ENCODE measurements at regions not wholly inside any gene's neighbourhood (a gene's known extent, or its start where the extent isn't known, plus 50 kb on each side); places are given as distances from the start of the nearest gene placed in this dataset.

DNA sequence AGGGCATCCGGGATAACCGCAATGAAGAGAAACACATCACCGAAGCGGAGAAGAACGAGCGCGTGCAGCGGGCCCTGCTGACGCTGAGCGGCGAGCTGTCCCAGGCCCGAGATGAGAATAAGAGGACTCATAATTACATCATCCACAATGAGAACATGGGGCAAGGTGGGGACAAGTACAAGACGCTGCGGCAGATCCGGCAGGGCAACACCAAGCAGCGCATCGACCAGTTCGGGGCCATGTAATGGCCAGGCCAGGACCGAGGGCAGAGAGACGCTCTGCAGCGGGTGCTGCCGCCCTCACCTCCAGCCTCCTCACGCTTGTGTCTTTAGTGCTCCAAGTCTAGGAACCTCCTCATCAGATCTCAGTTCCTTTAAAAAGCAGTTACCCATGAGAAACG lies 863.7 kb upstream of the ALCAM start:
- Mint-ChIP-seq H3K4me3 (ENCODE audit: unreplicated experiment) (no peak overlapping the region), H3K27ac (ENCODE audit: unreplicated experiment) (no peak overlapping the region), H3K9me3 (ENCODE audit: unreplicated experiment) (no peaks in the 10 kb centered on the region), H3K36me3 (ENCODE audit: insufficient read depth, unreplicated experiment) (no peaks in the 10 kb centered on the region), H3K4me1 (ENCODE audit: low read depth, unreplicated experiment) (no peaks in the 10 kb centered on the region), H3K27me3 (ENCODE audit: insufficient read depth, unreplicated experiment) (no peaks in the 10 kb centered on the region)
- no peaks in the 10 kb centered on the region for H3K4me1 ChIP-seq
- H3K27me3 ChIP-seq (replicated peaks; ENCODE audit: control insufficient read depth, insufficient read depth, low read length), result no peaks in the 10 kb centered on the region
- DNase-seq, result no peak
- H3K4me3 ChIP-seq (ENCODE audit: low read depth, low read length), result no peak overlapping the region
- ChIA-PET POLR2A (no interaction called here), CTCF (no interaction called here)
- intact Hi-C loops (cut with micrococcal nuclease; ENCODE audit: unreplicated experiment), result no loop called here
- TF ChIP-seq CTCF (IDR thresholded peaks at IDR 0.05; ENCODE audit: insufficient read depth in 1 of 2, low read depth in 1 of 2, low read length in 1 of 2, severe bottlenecking in 1 of 2, unreplicated experiment in 1 of 2), result no peak
- no peaks in the 10 kb centered on the region for H3K36me3 ChIP-seq (ENCODE audit: control insufficient read depth, insufficient read depth, low read length)
- no peaks in the 10 kb centered on the region for H3K9me3 ChIP-seq
- BruUV-seq (replicated peaks), result no TSS peak

DNA sequence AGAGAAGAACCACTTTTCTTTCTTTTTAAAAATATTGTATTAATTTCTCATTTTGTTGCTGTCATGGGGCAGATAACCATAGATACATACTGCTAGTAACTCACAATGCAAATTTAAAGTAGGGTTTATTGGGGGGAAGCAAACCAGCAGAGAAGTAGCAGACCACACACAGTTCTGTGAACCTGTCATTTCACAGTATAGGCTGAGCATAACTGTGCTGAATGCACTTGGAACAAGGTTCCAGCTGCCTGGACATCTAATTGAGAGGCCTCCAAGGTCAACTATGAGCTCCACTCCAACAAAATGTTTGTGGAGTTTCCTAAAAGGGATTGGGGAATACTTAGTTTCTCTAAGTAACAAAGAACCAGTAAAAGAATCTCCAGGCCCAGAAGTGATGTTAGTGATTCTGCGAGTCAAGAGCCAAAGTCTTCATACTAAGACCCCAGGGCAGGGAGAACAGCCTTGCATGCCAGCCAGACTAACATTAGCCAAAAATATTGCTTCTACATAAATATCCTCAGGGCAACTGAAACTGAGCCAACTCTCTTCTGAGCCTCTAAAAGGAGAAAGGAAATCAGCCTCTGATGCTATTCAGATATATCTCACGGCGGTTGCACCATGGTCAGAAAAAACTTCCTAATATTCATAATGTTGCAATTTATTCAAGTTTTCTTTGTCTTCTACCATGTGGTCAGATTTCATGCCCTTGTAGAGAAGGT lies 856.4 kb upstream of the ALCAM start:
- Mint-ChIP-seq H3K27me3 (ENCODE audit: insufficient read depth, unreplicated experiment) (no peaks in the 10 kb centered on the region), H3K9me3 (ENCODE audit: unreplicated experiment) (no peaks in the 10 kb centered on the region), H3K4me3 (ENCODE audit: unreplicated experiment) (no peak overlapping the region), H3K27ac (ENCODE audit: unreplicated experiment) (no peak overlapping the region), H3K36me3 (ENCODE audit: insufficient read depth, unreplicated experiment) (no peaks in the 10 kb centered on the region), H3K4me1 (ENCODE audit: low read depth, unreplicated experiment) (no peaks in the 10 kb centered on the region)
- no TSS peak for BruUV-seq (replicated peaks)
- intact Hi-C loops (cut with micrococcal nuclease; ENCODE audit: unreplicated experiment), result no loop called here
- POLR2A ChIA-PET, result no interaction called here
- DNase-seq, result no peak
- Histone ChIP-seq H3K9me3 (no peaks in the 10 kb centered on the region), H3K4me3 (ENCODE audit: low read depth, low read length) (no peak overlapping the region), H3K4me1 (no peaks in the 10 kb centered on the region), H3K36me3 (ENCODE audit: control insufficient read depth, insufficient read depth, low read length) (no peaks in the 10 kb centered on the region), H3K27me3 (replicated peaks; ENCODE audit: control insufficient read depth, insufficient read depth, low read length) (no peaks in the 10 kb centered on the region)
- CTCF ChIA-PET, result no interaction called here
- no peak for TF ChIP-seq CTCF (IDR thresholded peaks at IDR 0.05; ENCODE audit: insufficient read depth in 1 of 2, low read depth in 1 of 2, low read length in 1 of 2, severe bottlenecking in 1 of 2, unreplicated experiment in 1 of 2)

DNA sequence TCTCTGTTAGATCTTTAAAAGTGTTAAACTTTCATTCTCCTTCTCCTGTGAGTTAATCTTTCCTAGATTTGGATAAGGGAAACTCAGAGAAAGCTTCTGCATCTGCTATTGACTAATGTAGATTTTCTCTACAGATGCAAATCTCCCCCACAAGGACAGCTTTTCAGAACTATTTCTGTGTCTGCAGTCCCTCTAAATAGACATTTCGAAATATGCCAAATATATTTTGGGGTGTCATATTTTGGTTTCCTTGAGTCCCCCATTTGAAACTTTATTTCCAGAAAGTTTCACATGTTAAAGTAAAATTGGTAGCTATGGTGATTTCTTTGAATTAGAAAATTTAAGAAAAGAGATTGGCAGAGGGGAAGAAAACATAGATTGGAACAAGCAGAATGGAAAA lies 852.3 kb upstream of the ALCAM start:
- H3K4me1 ChIP-seq, result no peaks in the 10 kb centered on the region
- Mint-ChIP-seq H3K27me3 (ENCODE audit: insufficient read depth, unreplicated experiment) (no peaks in the 10 kb centered on the region), H3K4me3 (ENCODE audit: unreplicated experiment) (no peak overlapping the region), H3K36me3 (ENCODE audit: insufficient read depth, unreplicated experiment) (no peaks in the 10 kb centered on the region), H3K27ac (ENCODE audit: unreplicated experiment) (no peak overlapping the region), H3K9me3 (ENCODE audit: unreplicated experiment) (no peaks in the 10 kb centered on the region), H3K4me1 (ENCODE audit: low read depth, unreplicated experiment) (no peaks in the 10 kb centered on the region)
- no peak overlapping the region for H3K4me3 ChIP-seq (ENCODE audit: low read depth, low read length)
- ChIA-PET POLR2A (no interaction called here), CTCF (no interaction called here)
- DNase-seq, result no peak
- BruUV-seq (replicated peaks), result no TSS peak
- intact Hi-C loops (cut with micrococcal nuclease; ENCODE audit: unreplicated experiment), result no loop called here
- no peak for TF ChIP-seq CTCF (IDR thresholded peaks at IDR 0.05; ENCODE audit: insufficient read depth in 1 of 2, low read depth in 1 of 2, low read length in 1 of 2, severe bottlenecking in 1 of 2, unreplicated experiment in 1 of 2)
- H3K9me3 ChIP-seq, result no peaks in the 10 kb centered on the region
- H3K36me3 ChIP-seq (ENCODE audit: control insufficient read depth, insufficient read depth, low read length), result no peaks in the 10 kb centered on the region
- H3K27me3 ChIP-seq (replicated peaks; ENCODE audit: control insufficient read depth, insufficient read depth, low read length), result no peaks in the 10 kb centered on the region

Measured in Caco-2 (cell line).